Duodenal mucosa (tissue), 2 donors: ENCODE measurements at regions not wholly inside any gene's neighbourhood (a gene's known extent, or its start where the extent isn't known, plus 50 kb on each side); places are given as distances from the start of the nearest gene placed in this dataset.

Experiments
- H3K27ac ChIP-seq: one replicate; pipeline ENCODE4 v1.7.0; 2013; ENCODE audit warnings: low read depth, low read length
- H3K27me3 ChIP-seq, 2 donors: one replicate each; pipeline ENCODE4 v1.7.0; 2013; ENCODE audit warnings: low read length in 2 of 2, control low read depth in 1 of 2; ENCODE audit not compliant: insufficient read depth in 2 of 2, control insufficient read depth in 1 of 2
- H3K36me3 ChIP-seq, 2 donors: one replicate each; pipeline ENCODE4 v1.7.0; 2013; ENCODE audit warnings: low read length in 2 of 2, control low read depth in 1 of 2; ENCODE audit not compliant: insufficient read depth in 2 of 2, control insufficient read depth in 1 of 2
- H3K4me1 ChIP-seq, 2 donors: one replicate each; pipeline ENCODE4 v1.7.0; 2013; ENCODE audit warnings: low read length in 2 of 2, control low read depth in 1 of 2; ENCODE audit not compliant: insufficient read depth in 2 of 2, control insufficient read depth in 1 of 2
- H3K4me3 ChIP-seq, 2 donors: one replicate each; pipeline ENCODE4 v1.7.0; 2013; ENCODE audit warnings: low read length in 2 of 2, low read depth in 1 of 2
- H3K9ac ChIP-seq, 2 donors: one replicate each; pipeline ENCODE4 v1.7.0; 2013; ENCODE audit warnings: low read length in 2 of 2, low read depth in 1 of 2
- H3K9me3 ChIP-seq, 2 donors: one replicate each; pipeline ENCODE4 v1.7.0; 2013; ENCODE audit warnings: low read length in 2 of 2, control low read depth in 1 of 2; ENCODE audit not compliant: control insufficient read depth in 1 of 2

GRCh38 chr11:82676483-82677094 lies 57.1 kb downstream of the FAM181B start:
- H3K4me1 ChIP-seq: no peaks in the 10 kb centered on the region
- no peak overlapping the region for H3K27ac ChIP-seq
- H3K9ac ChIP-seq: no peak overlapping the region
- H3K4me3 ChIP-seq: no peak overlapping the region
- H3K9me3 ChIP-seq: no peaks in the 10 kb centered on the region
- no peaks in the 10 kb centered on the region for H3K36me3 ChIP-seq
- H3K27me3 ChIP-seq: no peaks in the 10 kb centered on the region

- H3K9ac ChIP-seq: no peak overlapping the region
- no peaks in the 10 kb centered on the region for H3K27me3 ChIP-seq
- H3K36me3 ChIP-seq: no peaks in the 10 kb centered on the region
- H3K4me1 ChIP-seq: no peaks in the 10 kb centered on the region
- no peaks in the 10 kb centered on the region for H3K9me3 ChIP-seq
- H3K27ac ChIP-seq: no peak overlapping the region
- H3K4me3 ChIP-seq: no peak overlapping the region
Observed at GRCh38 chr11:82675838-82676237, 57.8 kb downstream of the FAM181B start.

- Histone ChIP-seq H3K9ac (no peak overlapping the region), H3K4me3 (no peak overlapping the region), H3K36me3 (no peaks in the 10 kb centered on the region), H3K9me3 (no peaks in the 10 kb centered on the region), H3K27me3 (no peaks in the 10 kb centered on the region), H3K4me1 (no peaks in the 10 kb centered on the region), H3K27ac (no peak overlapping the region)
Observed at GRCh38 chr11:82673631-82674030, 60.0 kb downstream of the FAM181B start.

DNA sequence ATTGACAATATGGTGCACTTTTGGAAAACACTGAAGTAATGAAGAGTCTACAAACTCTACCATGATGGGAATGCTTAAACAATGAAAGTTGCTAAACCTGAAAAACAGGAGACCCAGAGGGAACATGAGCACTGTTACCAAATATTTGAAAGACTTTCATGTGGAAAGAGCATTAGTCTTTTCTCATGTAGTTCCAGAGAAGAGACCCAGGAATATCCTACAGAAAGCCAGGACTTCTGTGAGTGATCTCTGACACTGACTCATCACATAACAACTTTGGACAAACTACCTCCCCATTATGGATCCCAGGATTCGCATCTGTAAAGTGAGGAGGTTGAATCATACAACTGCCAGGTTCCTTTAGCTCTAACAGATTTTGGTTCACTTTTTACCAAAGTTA lies 62.2 kb downstream of the FAM181B start:
- Histone ChIP-seq H3K27ac (no peak overlapping the region), H3K36me3 (no peaks in the 10 kb centered on the region)

GRCh38 chr11:82663535-82663934 lies 70.1 kb downstream of the FAM181B start:
- no peak overlapping the region for H3K27ac ChIP-seq
- H3K4me3 ChIP-seq: no peak overlapping the region
- no peaks in the 10 kb centered on the region for H3K36me3 ChIP-seq
- H3K9me3 ChIP-seq: no peaks in the 10 kb centered on the region
- no peaks in the 10 kb centered on the region for H3K4me1 ChIP-seq
- H3K27me3 ChIP-seq: no peaks in the 10 kb centered on the region
- no peak overlapping the region for H3K9ac ChIP-seq

More for the DNA sequence above, 62.2 kb downstream of the FAM181B start:
- H3K9ac ChIP-seq: no peak overlapping the region
- no peaks in the 10 kb centered on the region for H3K4me1 ChIP-seq
- H3K4me3 ChIP-seq: no peak overlapping the region
- no peaks in the 10 kb centered on the region for H3K9me3 ChIP-seq
- no peaks in the 10 kb centered on the region for H3K27me3 ChIP-seq

DNA sequence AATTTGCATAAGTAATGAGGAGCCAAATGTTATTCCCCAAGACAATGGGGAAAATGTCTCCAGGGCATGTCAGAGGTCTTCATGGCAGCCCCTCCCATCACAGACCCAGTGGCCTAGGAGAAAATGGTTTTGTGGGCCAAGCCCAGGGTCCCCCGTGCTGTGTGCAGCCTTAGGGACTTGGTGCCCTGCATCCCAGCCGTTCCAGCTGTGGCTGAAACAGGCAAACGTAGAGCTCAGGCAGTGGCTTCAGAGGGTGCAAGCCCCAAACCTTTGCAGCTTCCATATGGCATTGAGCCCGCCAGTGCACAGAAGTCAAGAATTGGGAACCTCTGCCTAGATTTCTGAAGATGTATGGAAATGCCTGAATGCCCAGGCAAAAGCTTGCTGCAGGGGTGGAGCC lies 79.9 kb downstream of the FAM181B start:
- no peaks in the 10 kb centered on the region for H3K27me3 ChIP-seq

DNA sequence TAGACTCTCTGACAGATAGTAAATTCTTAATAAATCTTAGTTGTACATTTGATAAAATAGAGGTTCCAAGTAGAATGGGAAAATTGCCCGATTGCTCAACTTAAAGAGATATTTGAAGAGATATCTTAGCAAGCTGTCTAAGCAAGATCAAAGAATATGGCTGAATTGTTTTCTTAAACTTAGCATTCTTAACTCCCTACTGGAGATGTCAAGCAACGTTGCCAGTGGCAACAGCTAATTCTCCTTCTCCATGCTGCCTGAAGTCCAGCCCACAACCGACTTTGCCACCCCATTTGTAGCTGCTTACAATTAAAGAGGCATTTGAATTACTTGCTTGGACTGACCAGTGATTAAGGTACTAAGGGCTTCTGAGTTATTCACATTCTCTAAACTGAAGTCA lies 94.4 kb downstream of the FAM181B start:
- Histone ChIP-seq H3K36me3 (no peaks in the 10 kb centered on the region), H3K9me3 (no peaks in the 10 kb centered on the region), H3K9ac (no peak overlapping the region), H3K4me3 (no peak overlapping the region), H3K4me1 (no peaks in the 10 kb centered on the region), H3K27ac (no peak overlapping the region), H3K27me3 (no peaks in the 10 kb centered on the region)

More for the DNA sequence above, 79.9 kb downstream of the FAM181B start:
- H3K27ac ChIP-seq: no peak overlapping the region
- H3K9me3 ChIP-seq: no peaks in the 10 kb centered on the region
- H3K9ac ChIP-seq: no peak overlapping the region
- H3K4me1 ChIP-seq: no peaks in the 10 kb centered on the region
- no peaks in the 10 kb centered on the region for H3K36me3 ChIP-seq
- no peak overlapping the region for H3K4me3 ChIP-seq

- no peaks in the 10 kb centered on the region for H3K4me1 ChIP-seq
- H3K9ac ChIP-seq: no peak overlapping the region
- no peaks in the 10 kb centered on the region for H3K9me3 ChIP-seq
- no peaks in the 10 kb centered on the region for H3K36me3 ChIP-seq
- no peaks in the 10 kb centered on the region for H3K27me3 ChIP-seq
- no peak overlapping the region for H3K4me3 ChIP-seq
- no peak overlapping the region for H3K27ac ChIP-seq
Observed at GRCh38 chr11:82636615-82637014, 97.0 kb downstream of the FAM181B start.

DNA sequence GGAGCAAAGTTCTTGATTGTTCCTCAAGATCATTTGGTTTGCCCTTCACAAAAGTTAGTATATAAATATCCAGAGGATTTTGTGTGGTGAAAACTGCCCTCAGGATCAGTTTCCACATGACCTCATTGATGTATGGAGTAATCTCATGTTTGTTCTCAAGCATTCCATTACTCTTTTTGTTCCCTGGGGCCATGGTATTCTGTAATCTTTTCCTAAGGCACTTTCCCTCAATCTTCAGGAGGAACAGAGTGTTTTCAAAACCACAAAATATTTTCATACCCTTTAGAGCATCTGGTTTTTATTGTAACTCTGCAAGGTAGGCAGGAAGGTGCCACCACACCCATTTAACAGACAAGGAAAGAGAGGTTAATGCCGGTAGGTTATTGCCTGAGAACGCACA lies 99.6 kb downstream of the FAM181B start:
- Histone ChIP-seq H3K27ac (no peak overlapping the region), H3K9ac (no peak overlapping the region), H3K4me1 (no peaks in the 10 kb centered on the region), H3K36me3 (no peaks in the 10 kb centered on the region), H3K9me3 (no peaks in the 10 kb centered on the region), H3K27me3 (no peaks in the 10 kb centered on the region), H3K4me3 (no peak overlapping the region)

DNA sequence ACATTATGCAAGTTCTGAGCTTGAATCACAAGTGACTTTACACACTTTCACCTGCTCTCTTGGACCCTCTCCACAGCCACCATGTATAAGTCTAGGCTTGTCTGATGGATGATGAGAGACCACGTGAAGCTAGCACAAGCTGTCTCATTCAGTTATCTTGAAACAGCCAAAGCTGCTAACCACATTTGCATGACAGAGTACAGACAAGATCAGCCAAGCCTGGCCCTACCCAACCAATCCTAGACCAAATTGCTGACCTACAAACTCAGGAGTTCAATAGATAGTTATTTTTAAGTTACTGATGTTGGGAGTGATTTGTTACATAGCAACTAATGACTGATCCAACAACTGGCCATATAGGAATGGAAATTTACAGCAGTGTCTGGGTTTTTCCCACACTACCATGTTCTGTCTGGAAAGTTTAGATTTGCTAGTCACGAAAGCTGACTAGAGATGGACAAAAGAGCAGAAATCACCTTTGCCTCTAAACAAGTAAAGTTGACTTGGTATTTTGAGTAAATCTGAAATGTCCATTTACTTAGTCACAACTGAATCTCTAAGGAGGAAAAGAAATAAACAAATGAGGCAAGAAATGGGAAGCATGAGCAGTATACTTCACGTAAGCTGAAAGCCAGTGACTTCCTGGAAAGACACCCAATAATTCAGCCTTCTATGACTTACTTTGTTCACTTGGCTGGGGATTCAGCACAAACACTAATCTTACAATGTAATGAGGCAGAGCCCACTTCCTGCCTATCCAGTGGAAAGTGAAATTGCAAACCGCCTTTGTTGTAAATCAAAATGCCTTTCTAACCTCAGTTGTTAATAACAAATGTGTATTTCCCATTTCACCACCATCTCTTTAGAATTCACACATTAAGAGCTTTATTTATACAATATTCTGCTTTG lies 101.7 kb downstream of the FAM181B start:
- Histone ChIP-seq H3K27me3 (no peaks in the 10 kb centered on the region), H3K4me1 (no peaks in the 10 kb centered on the region), H3K9ac (no peak overlapping the region), H3K27ac (no peak overlapping the region), H3K36me3 (no peaks in the 10 kb centered on the region), H3K9me3 (no peaks in the 10 kb centered on the region), H3K4me3 (no peak overlapping the region)
